GM12878 (cell line): ENCODE measurements at regions not wholly inside any gene's neighbourhood (a gene's known extent, or its start where the extent isn't known, plus 50 kb on each side); places are given as distances from the start of the nearest gene placed in this dataset.

Experiments used
- BACH1 ChIP-seq: fragments of 450-650 bp; IDR thresholded peaks from 2 replicates; pipeline ENCODE4 v1.6.1; 2017; ENCODE audit warnings: mild to moderate bottlenecking, borderline replicate concordance
- BCL11A ChIP-seq: IDR thresholded peaks from 2 replicates; pipeline ENCODE4 v1.6.1; 2011; ENCODE audit warnings: low read depth, low read length
- BCL3 ChIP-seq: IDR thresholded peaks from 2 replicates; pipeline ENCODE4 v1.6.1; 2011; ENCODE audit warnings: borderline replicate concordance, low read depth, mild to moderate bottlenecking, moderate library complexity, low read length; ENCODE audit not compliant: insufficient read depth, poor library complexity, severe bottlenecking
- CHD2 ChIP-seq: IDR thresholded peaks from 2 replicates; pipeline ENCODE4 v1.6.1; 2011; ENCODE audit warnings: low read depth, low read length, improper control_type of control experiment, borderline replicate concordance
- E2F8 ChIP-seq: fragments of 450-650 bp; IDR thresholded peaks from 2 replicates; pipeline ENCODE4 v1.6.1; 2018; ENCODE audit warnings: mild to moderate bottlenecking, low read depth, moderate library complexity; ENCODE audit not compliant: partially characterized antibody
- FOXM1 ChIP-seq: IDR thresholded peaks from 2 replicates; pipeline ENCODE4 v1.6.1; 2012; ENCODE audit warnings: low read depth, mild to moderate bottlenecking, inconsistent platforms, low read length, moderate library complexity
- MYB ChIP-seq: fragments of 150-350 bp; IDR thresholded peaks from 2 replicates; pipeline ENCODE4 v1.6.1; 2014; ENCODE audit warnings: mild to moderate bottlenecking, low read depth, low read length, borderline replicate concordance
- PAX8 ChIP-seq: fragments of 450-650 bp; IDR thresholded peaks from 2 replicates; pipeline ENCODE4 v1.6.1; 2017; ENCODE audit warnings: mild to moderate bottlenecking, moderate library complexity
- SMAD5 ChIP-seq: IDR thresholded peaks from 2 replicates; pipeline ENCODE4 v1.6.1; 2016; ENCODE audit warnings: antibody characterized with exemption, low read depth
- SREBF2 ChIP-seq: IDR thresholded peaks from 2 replicates; pipeline ENCODE4 v1.6.1; 2012; ENCODE audit warnings: mild to moderate bottlenecking, low read length
- TAF1 ChIP-seq: IDR thresholded peaks from 2 replicates; pipeline ENCODE4 v1.6.1; 2011; ENCODE audit warnings: mild to moderate bottlenecking, low read depth, low read length, borderline replicate concordance
- ZNF207 ChIP-seq: fragments of 450-650 bp; IDR thresholded peaks from 2 replicates; pipeline ENCODE4 v1.6.1; 2014; ENCODE audit warnings: antibody characterized with exemption, mild to moderate bottlenecking, borderline replicate concordance
- ZZZ3 ChIP-seq: IDR thresholded peaks from 2 replicates; pipeline ENCODE4 v1.6.1; 2011; ENCODE audit warnings: low read depth; ENCODE audit not compliant: control insufficient read depth, insufficient read length

GRCh38 chr1:234842726-234843641 is 233.0 kb upstream of the IRF2BP2 start (continued):
- TF ChIP-seq E2F8 (no peak), BCL3 (peak; percentile 62), PAX8 (peak; percentile 53; the same call in 1 of the 2 replicates), BCL11A (peak; percentile 56), SMAD5 (0 out of 2 replicates have a peak, but pooled peaks have one; percentile 24), SREBF2 (no peak), TAF1 (peak; percentile 65), CHD2 (no peak), ZNF207 (no peak), ZZZ3 (no peak), BACH1 (peak; percentile 87), FOXM1 (peak; percentile 95), MYB (peak; percentile 70; the same call in 1 of the 2 replicates)
